K562 (cell line): ENCODE measurements at regions not wholly inside any gene's neighbourhood (a gene's known extent, or its start where the extent isn't known, plus 50 kb on each side); places are given as distances from the start of the nearest gene placed in this dataset.

Experiments
- ATAC-seq: fragments of 200-7000 bp; cut with Tn5 transposase; 3 replicates; pipeline ENCODE4 v1.9.1; 2020; ENCODE audit warnings: moderate library complexity
- BruUV-seq: library from RNA; stranded (reverse); fragments of 400-500 nt; replicated peaks from 2 replicates; lab custom pipeline; 2021; lab: Mats Ljungman, UMichigan
- CTCF ChIA-PET: fragments of 300-600 bp; formaldehyde crosslinking; extraction: SDS; loops from one replicate; lab custom pipeline; 2021; ENCODE audit warnings: low intra/inter-chr PET ratio; lab: Yijun Ruan, JAX
- POLR2A ChIA-PET: fragments of 300-600, 350-650 bp; sonication (Branson Sonifier 250); formaldehyde crosslinking; extraction: SDS; loops from one replicate; lab custom pipeline; 2021; ENCODE audit warnings: antibody characterized with exemption, inconsistent platforms; lab: Yijun Ruan, JAX
- DNase-seq, 4 experiments: peaks; one replicate each; pipeline versions ENCODE4 v3.0.0 to v3.0.0-alpha.2; 2011 to 2018; ENCODE audit warnings: low spot score in 3 of 4, mixed read lengths in 3 of 4; ENCODE audit errors: extremely low read depth in 1 of 4
- FAIRE-seq: peaks from 2 replicates; lab custom pipeline; 2011; peaks lifted over from hg19 to GRCh38; lab: Jason Lieb, UNC
- H2AFZ ChIP-seq: 2 replicates; pipeline ENCODE4 v1.6.0; 2011; ENCODE audit warnings: low read depth, low read length, control low read depth, inconsistent platforms
- H3K27ac ChIP-seq: fragments of 200-600 bp; 3 replicates; pipeline ENCODE4 v1.8.0; 2011; ENCODE audit warnings: low read depth, mild to moderate bottlenecking, control low read depth, inconsistent platforms, low read length, moderate library complexity, mixed read lengths; ENCODE audit errors: extremely low read depth
- H3K27me3 ChIP-seq, 2 experiments: fragments of 300-600 bp in 1 of 2; 2 replicates in 1 of 2; 3 replicates in 1 of 2; pipeline versions ENCODE4 v1.6.0 to v1.8.0; 2011; ENCODE audit warnings: inconsistent platforms in 2 of 2, low read length in 2 of 2, mild to moderate bottlenecking in 1 of 2, mixed read lengths in 1 of 2, moderate library complexity in 1 of 2; ENCODE audit not compliant: control insufficient read depth in 2 of 2, insufficient read depth in 2 of 2
- H3K36me3 ChIP-seq: fragments of 300-600 bp; 3 replicates; pipeline ENCODE4 v1.8.0; 2011; ENCODE audit warnings: mild to moderate bottlenecking, low read length, inconsistent platforms; ENCODE audit not compliant: control insufficient read depth, insufficient read depth
- H3K4me1 ChIP-seq, 2 experiments: fragments of 200-600 bp in 1 of 2; replicated peaks in 1 of 2; 2 replicates in 1 of 2; 3 replicates in 1 of 2; pipeline versions ENCODE4 v1.5.1 to v1.8.0; 2011; ENCODE audit warnings: inconsistent platforms in 2 of 2, low read length in 2 of 2, mild to moderate bottlenecking in 1 of 2, mixed read lengths in 1 of 2, moderate library complexity in 1 of 2; ENCODE audit not compliant: control insufficient read depth in 2 of 2, insufficient read depth in 2 of 2
- H3K4me2 ChIP-seq: 2 replicates; pipeline ENCODE4 v1.6.1; 2011; ENCODE audit warnings: low read length, control low read depth, inconsistent platforms, mixed read lengths; ENCODE audit not compliant: insufficient read depth
- H3K4me3 ChIP-seq: fragments of 200-600 bp; sonication (generic), shearing (Covaris generic); 2 replicates; pipeline ENCODE4 v1.5.1; 2016; ENCODE audit warnings: control low read depth, inconsistent platforms
- H3K79me2 ChIP-seq: fragments of 200-600 bp; 3 replicates; pipeline ENCODE4 v1.8.0; 2011; ENCODE audit warnings: low read length, inconsistent platforms; ENCODE audit not compliant: control insufficient read depth, insufficient read depth
- H3K9ac ChIP-seq, 2 experiments: 2 replicates each; pipeline versions ENCODE4 v1.6.0 to v1.6.1; 2011; ENCODE audit warnings: low read depth in 2 of 2, low read length in 2 of 2, control low read depth in 1 of 2, inconsistent platforms in 1 of 2, mild to moderate bottlenecking in 1 of 2, mixed read lengths in 1 of 2; ENCODE audit not compliant: insufficient read depth in 1 of 2
- H3K9me1 ChIP-seq: one replicate; pipeline ENCODE4 v1.6.0; 2011; ENCODE audit warnings: inconsistent platforms, mild to moderate bottlenecking, low read length, moderate library complexity; ENCODE audit not compliant: control insufficient read depth, insufficient read depth
- H3K9me3 ChIP-seq: replicated peaks from 2 replicates; pipeline ENCODE4 v1.5.1; 2011; ENCODE audit warnings: low read depth, low read length, inconsistent platforms; ENCODE audit not compliant: control insufficient read depth, insufficient read depth
- H4K20me1 ChIP-seq: replicated peaks from 2 replicates; pipeline ENCODE4 v1.6.1; 2011; ENCODE audit warnings: low read length, inconsistent platforms, mixed read lengths; ENCODE audit not compliant: control insufficient read depth, insufficient read depth
- PHB ChIP-seq: fragments of 250-450 bp; sonication (Bioruptor Pico); IDR thresholded peaks from 2 replicates; pipeline ENCODE4 v1.5.0; 2021
- POLR2B ChIP-seq: fragments of 450-650 bp; IDR thresholded peaks from 2 replicates; pipeline ENCODE4 v1.6.1; 2018; ENCODE audit warnings: low read depth; ENCODE audit not compliant: partially characterized antibody
- PRPF4 ChIP-seq: fragments of 200-400 bp; formaldehyde crosslinking; IDR thresholded peaks from one replicate; pipeline ENCODE4 v1.6.1; 2017; ENCODE audit warnings: low read length, low read depth, mild to moderate bottlenecking; ENCODE audit not compliant: insufficient read depth, poor library complexity, severe bottlenecking
- RCOR1 ChIP-seq, 2 experiments: IDR thresholded peaks; 2 replicates each; pipeline ENCODE4 v1.6.1; 2012; ENCODE audit warnings: low read depth in 2 of 2, low read length in 2 of 2, borderline replicate concordance in 1 of 2, improper control_type of control experiment in 1 of 2
- SIX5 ChIP-seq, 2 experiments: IDR thresholded peaks; 2 replicates each; pipeline ENCODE4 v1.6.1; 2011; ENCODE audit warnings: low read length in 2 of 2, borderline replicate concordance in 1 of 2, low read depth in 1 of 2, mild to moderate bottlenecking in 1 of 2, moderate library complexity in 1 of 2; ENCODE audit not compliant: insufficient read depth in 1 of 2
- TAF1 ChIP-seq: IDR thresholded peaks from 2 replicates; pipeline ENCODE4 v1.6.1; 2011; ENCODE audit warnings: mild to moderate bottlenecking, low read length, moderate library complexity; ENCODE audit not compliant: insufficient read depth, control insufficient read depth, severe bottlenecking; ENCODE audit errors: extremely low read depth
- ZNF407 ChIP-seq: fragments of 450-650 bp; IDR thresholded peaks from 2 replicates; pipeline ENCODE4 v1.6.1; 2016; ENCODE audit warnings: low read depth
- WGBS: fragments of 100-300 bp; shearing (Covaris generic); methylation state at CpG from one replicate; pipeline ENCODE4 v1.1.6; 2016; ENCODE audit warnings: low coverage, mixed read lengths; ENCODE audit not compliant: insufficient coverage; ENCODE audit errors: missing lambda C conversion rate; 5-methylcytosine and 5-hydroxymethylcytosine counted together
- in situ Hi-C: fragments of 300-500 bp; cut with MboI; formaldehyde crosslinking; loops from 4 replicates; pipeline ENCODE4 v1.15.0; 2018; ENCODE audit warnings: inconsistent platforms, mixed read lengths
- intact Hi-C: fragments of 100-400 bp; cut with micrococcal nuclease; formaldehyde crosslinking; loops from 2 replicates; pipeline ENCODE4 v1.14.2; 2022

- H3K9me3 ChIP-seq, result no peaks in the 10 kb centered on the region
- intact Hi-C loops (no loop called here), in situ Hi-C loops (no loop called here)
- no TSS peak for BruUV-seq
- DNase-seq, result no peak
- no peak overlapping the region for H3K4me3 ChIP-seq
- POLR2A ChIA-PET, result no interaction called here
- H2AFZ ChIP-seq, result no peak overlapping the region
- peaks cover 0 to 7% of the 10 kb centered on the region in 2 experiments; a peak in 1 of 5 replicates for H3K4me1 ChIP-seq
- no peaks in the 10 kb centered on the region for H3K79me2 ChIP-seq
- no peak overlapping the region for H3K4me2 ChIP-seq
- H3K27me3 ChIP-seq, result peaks cover 2 to 33% of the 10 kb centered on the region in 2 experiments; a peak in 3 of 5 replicates
- no peak for FAIRE-seq
- peak; percentile 58; the same call in 2 of the 3 replicates for ATAC-seq
- H4K20me1 ChIP-seq, result no peaks in the 10 kb centered on the region
- no peaks in the 10 kb centered on the region for H3K9me1 ChIP-seq
- H3K27ac ChIP-seq, result no peak overlapping the region
- 6% methylated on average over 9 of the region's 9 CpGs for WGBS
- H3K36me3 ChIP-seq, result no peaks in the 10 kb centered on the region
- CTCF ChIA-PET, result no interaction called here
- no peak overlapping the region for H3K9ac ChIP-seq
- TF ChIP-seq ZNF407 (no peak), PHB (CRISPR knock-in tag) (no peak), POLR2B (no peak), RCOR1 (IDR thresholded peaks at IDR 0.05; ENCODE audit: borderline replicate concordance in 1 of 2, low read depth in 2 of 2, low read length in 2 of 2) (no peak), TAF1 (no peak), PRPF4 (no peak), SIX5 (IDR thresholded peaks at IDR 0.05; ENCODE audit: borderline replicate concordance in 1 of 2, insufficient read depth in 1 of 2, low read depth in 1 of 2, low read length in 2 of 2) (no peak)
Observed at GRCh38 chr10:44294726-44295412, 90.0 kb downstream of the CXCL12 start.
